H1 (cell line): ENCODE measurements at regions not wholly inside any gene's neighbourhood (a gene's known extent, or its start where the extent isn't known, plus 50 kb on each side); places are given as distances from the start of the nearest gene placed in this dataset.

Source experiments
- CTCF ChIA-PET: fragments of 300-600 bp; sonication (Branson Sonifier 250); formaldehyde crosslinking; loops from one replicate; lab custom pipeline; 2021; ENCODE audit not compliant: partially characterized antibody; lab: Charles Lee
- POLR2A ChIA-PET: fragments of 300-600 bp; sonication (Branson Sonifier 250); formaldehyde crosslinking; loops from one replicate; lab custom pipeline; 2021; ENCODE audit warnings: inconsistent platforms; ENCODE audit not compliant: partially characterized antibody; lab: Charles Lee
- DNase-seq, 2 experiments: peaks; one replicate each; pipeline versions ENCODE4 v3.0.0 to v3.0.0-alpha.2; 2010 to 2022; ENCODE audit warnings: low spot score in 2 of 2, low read depth in 1 of 2, mixed read lengths in 1 of 2
- FAIRE-seq: peaks from 2 replicates; lab custom pipeline; 2011; peaks lifted over from hg19 to GRCh38; lab: Jason Lieb, UNC
- H2AFZ ChIP-seq: 2 replicates; pipeline ENCODE4 v1.8.1; 2012; ENCODE audit warnings: low read length, inconsistent platforms
- H2AK5ac ChIP-seq: 2 replicates; pipeline ENCODE4 v1.6.1; 2013; ENCODE audit warnings: low read depth, low read length
- H2BK120ac ChIP-seq: replicated peaks from 2 replicates; pipeline ENCODE3; 2013; ENCODE audit warnings: low read depth, low read length, inconsistent platforms
- H2BK12ac ChIP-seq: 2 replicates; pipeline ENCODE4 v1.6.1; 2013; ENCODE audit warnings: low read depth, low read length
- H2BK15ac ChIP-seq: 2 replicates; pipeline ENCODE4 v1.6.1; 2013; ENCODE audit warnings: low read length
- H2BK20ac ChIP-seq: 2 replicates; pipeline ENCODE4 v1.6.1; 2013; ENCODE audit warnings: low read length
- H2BK5ac ChIP-seq: 2 replicates; pipeline ENCODE4 v1.6.1; 2013; ENCODE audit warnings: low read depth, low read length
- H3K14ac ChIP-seq: 2 replicates; pipeline ENCODE4 v1.6.1; 2013; ENCODE audit warnings: inconsistent platforms; ENCODE audit not compliant: insufficient read length
- H3K18ac ChIP-seq: 2 replicates; pipeline ENCODE4 v1.6.1; 2013; ENCODE audit warnings: low read length; ENCODE audit errors: extremely low read depth
- H3K23ac ChIP-seq: 2 replicates; pipeline ENCODE4 v1.6.1; 2013; ENCODE audit warnings: inconsistent platforms; ENCODE audit not compliant: insufficient read length
- H3K23me2 ChIP-seq: 2 replicates; pipeline ENCODE4 v1.6.1; 2013; ENCODE audit warnings: low read depth, low read length
- H3K27ac ChIP-seq: 2 replicates; pipeline ENCODE4 v1.6.1; 2011; ENCODE audit warnings: low read depth, low read length, inconsistent platforms
- H3K27me3 ChIP-seq, 4 experiments: replicated peaks in 1 of 4; 1 replicate in 1 of 4; 2 replicates in 3 of 4; pipeline versions ENCODE4 v1.6.1 to v1.8.1; 2011 to 2013; ENCODE audit warnings: low read length in 3 of 4, mild to moderate bottlenecking in 3 of 4, inconsistent platforms in 2 of 4, mixed read lengths in 2 of 4, moderate library complexity in 1 of 4; ENCODE audit not compliant: control insufficient read depth in 3 of 4, insufficient read depth in 3 of 4; ENCODE audit errors: extremely low read depth in 1 of 4
- H3K36me3 ChIP-seq, 4 experiments: 2 replicates each; pipeline versions ENCODE4 v1.6.1 to v1.8.1; 2011 to 2013; ENCODE audit warnings: mild to moderate bottlenecking in 4 of 4, low read length in 3 of 4, moderate library complexity in 2 of 4, control low read depth in 1 of 4, inconsistent platforms in 1 of 4; ENCODE audit not compliant: insufficient read depth in 4 of 4, control insufficient read depth in 2 of 4
- H3K4ac ChIP-seq: replicated peaks from 2 replicates; pipeline ENCODE3; 2013; ENCODE audit warnings: low read length, low read depth, mixed read lengths, inconsistent platforms; ENCODE audit not compliant: insufficient read length
- H3K4me1 ChIP-seq, 4 experiments: replicated peaks in 1 of 4; 1 replicate in 1 of 4; 2 replicates in 3 of 4; pipeline versions ENCODE4 v1.6.1 to v1.8.1; 2011 to 2013; ENCODE audit warnings: low read length in 3 of 4, inconsistent platforms in 2 of 4, mixed read lengths in 1 of 4; ENCODE audit not compliant: insufficient read depth in 4 of 4, control insufficient read depth in 3 of 4
- H3K4me2 ChIP-seq, 2 experiments: 2 replicates each; pipeline versions ENCODE4 v1.6.1 to v1.8.1; 2011 to 2013; ENCODE audit warnings: low read depth in 2 of 2, low read length in 2 of 2, control low read depth in 1 of 2, inconsistent platforms in 1 of 2, mild to moderate bottlenecking in 1 of 2; ENCODE audit not compliant: insufficient read depth in 1 of 2
- H3K4me3 ChIP-seq, 4 experiments: fragments of 200-600, 300-600 bp in 1 of 4; sonication (generic), shearing (Covaris generic), sonication (Bioruptor Twin) in 1 of 4; 2 replicates each; pipeline versions ENCODE4 v1.5.1 to v1.8.1; 2011 to 2016; ENCODE audit warnings: low read length in 4 of 4, low read depth in 3 of 4, control low read depth in 2 of 4, inconsistent platforms in 2 of 4, mild to moderate bottlenecking in 2 of 4, mixed read lengths in 1 of 4, moderate library complexity in 1 of 4; ENCODE audit not compliant: insufficient read depth in 2 of 4; ENCODE audit errors: extremely low read depth in 1 of 4
- H3K56ac ChIP-seq: replicated peaks from 2 replicates; pipeline ENCODE3; 2013; ENCODE audit warnings: low read depth, mild to moderate bottlenecking, mixed read lengths, low read length, inconsistent platforms; ENCODE audit not compliant: insufficient read length
- H3K79me1 ChIP-seq: 2 replicates; pipeline ENCODE4 v1.6.1; 2013; ENCODE audit warnings: low read depth, low read length, control low read depth
- H3K79me2 ChIP-seq, 2 experiments: 2 replicates each; pipeline versions ENCODE4 v1.6.1 to v1.8.1; 2012 to 2013; ENCODE audit warnings: low read length in 2 of 2, mild to moderate bottlenecking in 2 of 2, inconsistent platforms in 1 of 2; ENCODE audit not compliant: insufficient read depth in 2 of 2, control insufficient read depth in 1 of 2
- H3K9ac ChIP-seq, 4 experiments: replicated peaks in 1 of 4; 1 replicate in 1 of 4; 2 replicates in 3 of 4; pipeline versions ENCODE4 v1.6.1 to v1.8.1; 2011 to 2013; ENCODE audit warnings: low read depth in 3 of 4, low read length in 3 of 4, control low read depth in 2 of 4, mild to moderate bottlenecking in 2 of 4, moderate library complexity in 2 of 4, inconsistent platforms in 1 of 4; ENCODE audit errors: extremely low read depth in 1 of 4
- H3K9me3 ChIP-seq, 2 experiments: 2 replicates each; pipeline versions ENCODE4 v1.6.1 to v1.8.1; 2012 to 2013; ENCODE audit warnings: mild to moderate bottlenecking in 2 of 2, moderate library complexity in 2 of 2, control low read depth in 1 of 2, inconsistent platforms in 1 of 2, low read depth in 1 of 2, low read length in 1 of 2, mixed read lengths in 1 of 2; ENCODE audit not compliant: insufficient read depth in 2 of 2
- H4K20me1 ChIP-seq, 2 experiments: replicated peaks in 1 of 2; 2 replicates each; pipeline versions ENCODE3 to v1.8.1; 2011 to 2013; ENCODE audit warnings: inconsistent platforms in 2 of 2, low read length in 2 of 2, mild to moderate bottlenecking in 1 of 2; ENCODE audit not compliant: insufficient read depth in 2 of 2, control insufficient read depth in 1 of 2
- H4K5ac ChIP-seq: 2 replicates; pipeline ENCODE4 v1.6.1; 2013; ENCODE audit warnings: low read length, low read depth, mixed read lengths, inconsistent platforms; ENCODE audit not compliant: insufficient read length
- H4K8ac ChIP-seq: 2 replicates; pipeline ENCODE4 v1.8.0; 2013; ENCODE audit warnings: mild to moderate bottlenecking, moderate library complexity, low read length, inconsistent platforms; ENCODE audit not compliant: insufficient read depth; ENCODE audit errors: extremely low read depth
- H4K91ac ChIP-seq: replicated peaks from 2 replicates; pipeline ENCODE3; 2013; ENCODE audit warnings: low read length, mixed read lengths, inconsistent platforms; ENCODE audit not compliant: insufficient read length
- ATF2 ChIP-seq: IDR thresholded peaks from 2 replicates; pipeline ENCODE4 v1.6.1; 2012; ENCODE audit warnings: low read length, inconsistent platforms
- BRCA1 ChIP-seq: IDR thresholded peaks from 2 replicates; pipeline ENCODE4 v1.6.1; 2012; ENCODE audit warnings: low read depth, low read length, improper control_type of control experiment
- PHF8 ChIP-seq: fragments of 200-600 bp; sonication (generic); conservative IDR thresholded peaks from 2 replicates; pipeline ENCODE4 v1.7.1; 2012; ENCODE audit warnings: low read depth, mild to moderate bottlenecking, inconsistent platforms, low read length, moderate library complexity
- RAD21 ChIP-seq, 2 experiments: IDR thresholded peaks in 1 of 2; conservative IDR thresholded peaks in 1 of 2; 2 replicates each; pipeline ENCODE4 v1.6.1; 2011; ENCODE audit warnings: low read depth in 2 of 2, low read length in 2 of 2, improper control_type of control experiment in 1 of 2, inconsistent platforms in 1 of 2, mild to moderate bottlenecking in 1 of 2, moderate library complexity in 1 of 2
- TAF1 ChIP-seq: IDR thresholded peaks from 2 replicates; pipeline ENCODE4 v1.6.1; 2011; ENCODE audit warnings: mild to moderate bottlenecking, low read depth, low read length
- TAF7 ChIP-seq: optimal IDR thresholded peaks from 2 replicates; pipeline ENCODE3; 2011; ENCODE audit warnings: low read depth, mild to moderate bottlenecking, inconsistent platforms, low read length, moderate library complexity, borderline replicate concordance
- WGBS, 2 experiments: shearing (Covaris generic) in 1 of 2; methylation state at CpG; one replicate each; pipeline versions ENCODE4 v1.1.6 to v1.1.7; 2013 to 2015; ENCODE audit warnings: low lambda C conversion rate in 2 of 2, mixed read lengths in 2 of 2, inconsistent platforms in 1 of 2, low coverage in 1 of 2, missing lambda C conversion rate in 1 of 2; ENCODE audit not compliant: insufficient replicate concordance in 2 of 2, insufficient coverage in 1 of 2, insufficient read length in 1 of 2; ENCODE audit errors: extremely low coverage in 1 of 2, missing lambda C conversion rate in 1 of 2; 5-methylcytosine and 5-hydroxymethylcytosine counted together

GRCh38 chr9:116081435-116082115, 72.0 kb upstream of the PAPPA start:
- Histone ChIP-seq H2BK12ac (no peak overlapping the region), H3K9ac (no peak overlapping the region), H3K23ac (no peak overlapping the region), H2BK20ac (no peak overlapping the region), H2BK15ac (no peak overlapping the region), H2AFZ (no peak overlapping the region), H3K18ac (no peak overlapping the region), H2BK5ac (no peak overlapping the region), H3K4me2 (no peak overlapping the region), H3K4me3 (no peak overlapping the region), H3K56ac (no peak overlapping the region), H3K27ac (no peak overlapping the region), H4K8ac (no peak overlapping the region), H3K36me3 (no peaks in the 10 kb centered on the region; a peak in 1 of 8 replicates), H3K4me1 (no peaks in the 10 kb centered on the region), H3K23me2 (no peaks in the 10 kb centered on the region), H3K79me2 (no peaks in the 10 kb centered on the region), H2BK120ac (no peak overlapping the region), H4K20me1 (no peaks in the 10 kb centered on the region), H3K27me3 (no peaks in the 10 kb centered on the region; a peak in 1 of 7 replicates), H4K91ac (no peak overlapping the region), H3K9me3 (no peaks in the 10 kb centered on the region), H2AK5ac (no peak overlapping the region), H3K14ac (no peak overlapping the region), H3K79me1 (no peaks in the 10 kb centered on the region), H3K4ac (no peak overlapping the region), H4K5ac (no peak overlapping the region)
- ChIA-PET POLR2A (no interaction called here), CTCF (no interaction called here)
- WGBS, 2 experiments = 91% methylated on average over 2 of the region's 2 CpGs; no CpG with 5 or more reads in 1 of the 2 experiments
- TF ChIP-seq ATF2 = no peak
- no peak for TF ChIP-seq TAF1
- TF ChIP-seq PHF8 = no peak
- no peak for TF ChIP-seq TAF7
- no peak for TF ChIP-seq BRCA1
- no peak for TF ChIP-seq RAD21 (IDR thresholded peaks at IDR 0.05 in 1 of 2, conservative IDR thresholded peaks at IDR 0.05 in 1 of 2; ENCODE audit: low read depth in 2 of 2, low read length in 2 of 2)
- DNase-seq (no peak), FAIRE-seq (no peak)
